CD4-positive, alpha-beta T cell treated with Interleukin-17A for 1 hour (primary cell): ENCODE measurements at regions not wholly inside any gene's neighbourhood (a gene's known extent, or its start where the extent isn't known, plus 50 kb on each side); places are given as distances from the start of the nearest gene placed in this dataset.

Source experiments
- DNase-seq: peaks from one replicate; pipeline ENCODE4 v3.0.0-alpha.2; 2020

GRCh38 chr11:116641561-116642045, 131.2 kb downstream of the BUD13 start:
- no peak for DNase-seq

- no peak for DNase-seq
Measured at GRCh38 chr11:116640641-116641402, 132.0 kb downstream of the BUD13 start.

DNA sequence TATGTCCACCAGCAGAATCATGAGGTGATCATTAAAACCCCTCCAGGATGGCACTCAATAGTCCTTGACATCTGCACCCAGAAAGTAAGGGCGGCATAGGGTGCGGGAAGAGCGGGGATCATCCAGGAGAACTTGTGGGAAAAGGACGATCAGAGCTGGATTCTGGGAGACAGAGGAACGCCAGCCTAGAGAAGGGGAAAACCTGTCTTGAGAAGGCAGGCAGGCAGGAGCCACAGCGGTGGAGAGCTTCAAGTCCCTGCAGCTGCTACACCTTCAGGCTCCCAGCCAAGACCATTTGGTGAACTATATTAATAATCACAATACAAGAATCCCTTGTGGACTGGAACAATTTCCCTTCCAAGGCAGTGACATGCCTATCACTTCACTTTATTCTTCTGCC, 134.3 kb downstream of the BUD13 start:
- DNase-seq = no peak

DNA sequence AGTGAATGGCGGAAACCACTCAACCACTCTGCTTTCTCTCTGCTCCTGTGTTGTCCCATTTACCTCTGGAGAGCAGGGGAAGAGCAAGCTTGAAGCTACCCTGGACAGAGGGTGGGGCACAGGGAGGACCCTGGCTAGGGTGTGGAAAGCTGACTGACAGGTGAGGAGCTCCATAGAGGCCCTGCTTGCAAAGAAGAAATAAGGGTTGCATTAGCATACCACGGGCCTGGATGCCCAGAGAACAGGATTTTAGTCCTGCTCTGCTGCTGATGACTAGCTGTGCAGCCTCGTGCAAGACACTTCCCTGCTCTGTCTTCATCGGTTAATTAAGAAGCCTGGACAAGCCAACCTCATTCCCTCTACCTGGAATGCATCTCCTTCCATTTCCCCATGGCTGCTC, 135.0 kb downstream of the BUD13 start:
- no peak for DNase-seq

GRCh38 chr11:116636341-116636929, 136.4 kb downstream of the BUD13 start:
- no peak for DNase-seq

DNA sequence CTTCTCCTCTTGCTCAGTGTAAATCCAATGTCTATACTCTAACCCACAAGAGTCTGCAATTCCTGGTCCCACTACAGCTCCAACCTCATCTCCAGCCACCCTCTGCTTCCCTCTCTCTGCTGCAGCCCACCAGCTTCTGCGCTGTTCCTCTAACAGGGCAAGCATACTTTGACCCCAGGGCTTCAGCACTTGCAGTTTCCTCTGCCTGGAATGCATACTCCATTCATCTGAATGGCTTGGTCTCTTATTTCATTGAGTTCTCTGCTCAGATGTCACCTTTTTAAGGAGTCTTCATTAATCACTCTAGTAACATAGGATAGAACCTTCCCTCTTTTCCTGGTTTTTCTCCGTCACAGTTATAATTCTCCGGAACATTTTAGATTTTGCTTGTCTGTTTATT, 141.6 kb downstream of the BUD13 start:
- DNase-seq = no peak

- DNase-seq = no peak
Measured at GRCh38 chr11:116618461-116618860, 154.3 kb downstream of the BUD13 start.

DNA sequence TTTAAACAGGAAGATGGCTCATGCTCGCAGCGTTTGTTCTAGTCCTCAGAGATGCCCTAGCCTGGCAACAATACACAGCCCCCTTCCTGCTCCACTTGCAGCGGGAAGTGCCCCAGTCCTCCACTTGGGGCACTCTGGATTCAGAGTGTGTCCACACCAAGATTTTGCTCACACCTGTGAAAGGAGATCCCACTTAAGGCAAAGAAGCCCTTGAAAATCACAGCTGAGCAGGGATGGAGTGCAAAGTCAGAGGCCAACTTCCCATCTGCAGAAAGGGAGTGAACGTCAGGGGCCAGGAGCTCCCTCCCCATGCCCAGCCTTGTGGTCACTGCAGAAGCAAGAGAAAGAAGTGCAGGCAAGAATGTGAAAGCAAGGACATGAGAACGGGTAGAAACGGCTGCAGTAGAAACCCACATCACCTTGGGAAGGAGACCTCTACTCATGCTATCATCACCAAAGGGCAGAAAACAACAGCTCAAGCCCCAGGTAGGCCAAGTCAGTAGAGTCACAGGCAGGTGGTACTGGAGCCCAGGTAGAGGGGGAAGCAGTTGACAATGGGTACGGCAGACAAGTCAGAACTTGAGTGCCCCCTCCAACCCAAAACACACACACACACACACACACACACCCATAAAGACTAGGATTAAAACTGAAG, 157.4 kb downstream of the BUD13 start:
- no peak for DNase-seq

DNA sequence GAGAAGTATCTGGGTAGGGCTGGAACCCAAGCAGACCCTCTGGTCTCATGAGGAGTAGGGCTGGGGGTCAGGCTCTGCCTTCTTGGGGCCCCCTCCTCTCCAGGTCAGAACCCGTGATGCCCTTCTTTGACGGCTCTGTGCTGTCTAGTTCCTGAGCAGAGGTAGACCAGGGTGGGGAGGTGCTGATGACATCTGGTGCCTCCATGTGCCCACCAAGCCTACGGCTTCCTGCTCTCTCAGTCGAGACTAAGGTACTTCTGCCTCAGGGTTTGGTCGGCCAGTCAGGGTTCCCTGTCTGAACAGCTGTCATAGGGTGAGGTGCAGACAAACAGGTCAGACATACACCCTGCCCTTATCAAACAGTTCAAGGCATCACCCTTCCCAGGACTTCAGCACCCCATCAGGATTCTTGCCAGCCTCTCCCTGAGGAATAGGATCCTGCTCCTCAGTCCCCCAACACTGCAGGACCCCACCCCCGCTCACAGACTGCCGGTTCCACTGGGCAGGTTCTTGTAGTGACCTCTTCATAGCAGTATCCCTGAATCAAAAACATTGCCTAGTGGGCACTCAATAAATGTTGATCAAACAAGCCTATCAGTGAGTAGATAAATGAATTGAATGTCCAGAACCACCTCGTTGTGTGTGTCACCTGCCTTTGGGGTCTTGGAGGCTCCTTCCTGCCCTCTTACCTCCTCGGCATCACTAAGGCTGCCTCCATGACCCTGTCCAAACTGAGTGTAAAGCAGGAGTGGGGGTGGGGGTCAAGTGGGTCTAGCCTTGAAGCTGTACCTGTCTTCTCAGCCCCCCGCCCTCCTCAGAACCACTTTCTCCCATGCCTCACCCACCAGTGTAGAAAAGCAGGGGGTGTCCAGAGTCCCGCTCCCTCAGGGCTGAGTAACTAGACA, 158.2 kb downstream of the BUD13 start:
- DNase-seq = no peak

- no peak for DNase-seq
Measured at GRCh38 chr11:116613206-116613875, 159.4 kb downstream of the BUD13 start.

DNA sequence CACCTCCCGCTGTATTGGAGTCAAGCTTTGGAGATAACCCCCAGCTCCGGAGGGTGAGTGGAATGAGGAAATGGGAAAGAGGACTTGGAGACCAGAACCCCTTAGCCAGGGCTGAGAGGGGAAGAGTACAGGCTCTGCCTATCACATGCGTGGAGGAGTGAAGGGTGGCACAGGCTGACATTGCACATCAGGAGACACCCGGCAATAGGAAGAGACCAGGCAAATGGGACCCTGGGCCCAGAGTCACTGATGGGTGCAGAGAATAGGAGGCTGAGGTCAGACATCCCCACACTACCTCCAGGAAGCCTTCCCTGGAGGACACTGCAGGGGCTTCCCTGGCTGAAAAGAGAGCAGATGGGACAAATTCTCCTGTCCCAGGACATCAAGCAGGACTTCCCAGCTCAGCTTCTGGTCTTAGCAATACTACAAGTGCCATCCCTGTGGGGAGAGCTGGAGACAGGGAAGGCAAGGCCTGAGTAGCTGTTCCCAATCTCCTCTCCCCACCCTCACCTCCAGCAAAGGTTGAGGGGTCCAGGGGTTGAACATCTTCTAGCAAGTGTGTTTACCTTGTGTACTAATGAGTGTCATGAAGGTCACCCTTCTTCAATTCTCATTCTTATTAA, 160.7 kb downstream of the BUD13 start:
- no peak for DNase-seq

DNA sequence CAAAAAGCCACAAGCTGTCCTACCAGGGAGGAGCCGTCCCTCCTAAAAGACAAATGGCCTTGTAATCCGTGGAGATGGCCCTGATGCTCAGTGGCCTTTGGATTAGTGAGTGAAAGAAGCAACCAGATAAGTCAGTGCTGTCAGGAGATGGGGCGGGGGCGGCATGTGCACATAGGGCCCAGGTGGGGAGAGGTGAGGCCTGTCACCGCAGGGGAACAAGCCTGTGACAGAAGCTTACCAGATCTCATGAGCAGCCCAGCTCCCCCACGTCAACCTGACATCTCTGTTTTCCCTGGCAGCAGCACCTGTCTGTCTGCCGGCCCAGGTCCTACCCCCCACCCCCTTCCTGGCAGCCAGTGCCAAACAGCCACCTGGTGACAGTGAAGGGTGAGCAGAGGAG, 162.6 kb downstream of the BUD13 start:
- DNase-seq = no peak

DNA sequence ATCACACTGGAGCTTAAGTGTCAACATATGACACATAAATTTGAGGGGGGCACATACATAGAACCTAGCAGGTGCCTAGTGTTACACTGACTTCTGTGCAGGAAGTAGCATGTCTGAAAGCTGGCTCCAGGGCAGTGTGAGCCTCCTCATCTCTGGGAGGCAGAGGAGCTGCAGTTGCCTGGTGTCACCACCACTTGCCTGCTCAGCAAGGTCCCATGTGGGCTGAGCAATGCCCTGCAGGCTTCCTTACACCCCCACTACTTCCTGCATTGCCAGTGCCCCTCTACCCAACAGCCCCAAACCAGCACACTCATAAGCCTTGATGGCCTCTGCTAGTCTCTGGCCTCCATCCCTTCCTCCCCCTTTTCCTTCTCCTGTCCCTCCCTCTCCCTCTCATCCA, 165.8 kb downstream of the BUD13 start:
- no peak for DNase-seq

- DNase-seq = no peak
Measured at GRCh38 chr11:116605543-116606459, 167.0 kb downstream of the BUD13 start.

DNA sequence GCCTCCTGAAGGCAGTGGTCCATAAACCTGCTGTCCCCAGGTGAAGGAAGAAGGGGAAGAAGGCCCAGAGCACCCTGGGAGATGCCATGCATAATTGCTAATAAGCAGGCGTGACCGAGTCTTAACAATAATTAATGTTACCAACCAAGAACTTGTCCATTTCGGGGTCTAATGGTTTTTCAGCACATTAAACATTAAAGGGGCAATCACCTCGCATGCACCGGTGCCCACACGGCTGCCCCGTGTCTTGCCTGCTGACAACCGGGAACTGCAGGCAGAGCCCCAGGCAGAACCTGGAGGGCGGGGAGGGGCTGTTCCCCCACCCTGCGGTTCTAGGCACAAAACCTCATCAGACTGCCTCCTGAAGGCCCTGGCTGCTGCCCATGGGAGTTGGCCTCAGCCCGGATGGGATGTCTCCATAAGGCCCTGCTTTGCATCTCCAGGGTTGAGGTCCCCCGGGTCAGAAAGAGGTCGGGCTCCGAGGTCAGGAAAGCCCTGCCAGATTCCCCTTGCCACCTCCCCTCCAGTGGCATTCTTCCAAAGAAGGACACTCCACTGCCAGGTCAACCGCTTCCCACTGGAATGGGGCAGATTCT, 169.0 kb downstream of the BUD13 start:
- DNase-seq = no peak

GRCh38 chr11:116602637-116602942, 170.2 kb downstream of the BUD13 start:
- DNase-seq = no peak

DNA sequence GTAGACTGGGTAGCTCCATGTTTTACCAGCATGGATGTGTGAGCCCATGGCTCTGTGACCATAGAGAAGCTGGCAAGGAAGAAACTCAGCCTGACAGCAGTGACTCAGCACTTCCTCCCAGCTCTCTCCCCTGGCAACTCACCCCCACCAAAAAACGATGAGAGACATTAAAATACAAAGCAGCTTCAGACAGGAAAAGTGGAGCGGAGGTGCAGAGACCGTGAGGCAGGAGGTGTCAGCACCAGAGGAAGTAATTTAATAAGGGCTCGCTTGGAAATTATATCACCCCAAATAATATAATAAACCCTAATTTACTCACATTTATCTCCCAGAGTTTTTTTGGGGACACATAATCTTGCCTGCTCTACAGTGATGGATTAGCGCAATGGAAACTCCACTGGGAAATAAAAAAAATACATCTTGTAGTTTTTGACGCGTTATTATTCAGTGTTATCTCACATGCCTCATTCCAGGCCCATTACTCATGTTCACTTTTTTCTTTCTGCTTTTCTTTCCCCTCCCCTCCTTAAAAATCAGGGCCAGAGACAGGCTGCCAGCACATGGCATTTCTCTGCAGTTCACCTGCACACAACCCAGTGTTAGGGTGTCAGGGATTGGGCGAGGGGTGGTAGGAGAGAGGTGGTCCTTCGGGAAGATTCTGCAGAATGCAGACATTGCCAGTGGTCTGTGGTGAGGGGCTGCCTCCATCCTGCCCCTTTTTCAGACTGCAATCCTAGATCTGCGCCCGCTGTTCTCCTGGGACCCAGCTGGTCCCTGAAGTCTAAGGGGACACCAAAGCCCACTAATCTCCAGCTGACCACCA, 170.8 kb downstream of the BUD13 start:
- DNase-seq = no peak

- no peak for DNase-seq
Measured at GRCh38 chr11:116600930-116601329, 171.9 kb downstream of the BUD13 start.

GRCh38 chr11:116598556-116598955, 174.2 kb downstream of the BUD13 start:
- no peak for DNase-seq

- no peak for DNase-seq
Measured at GRCh38 chr11:116598036-116598435, 174.8 kb downstream of the BUD13 start.
